Vagina (tissue), 2 donors: ENCODE measurements at regions not wholly inside any gene's neighbourhood (a gene's known extent, or its start where the extent isn't known, plus 50 kb on each side); places are given as distances from the start of the nearest gene placed in this dataset.

Source experiments
- CTCF ChIP-seq, 3 experiments: fragments of 450-650 bp in 2 of 3; fragments of 200-600 bp in 1 of 3; sonication (generic) in 1 of 3; IDR thresholded peaks; one replicate each; pipeline ENCODE4 v1.5.1; 2017 to 2019; ENCODE audit warnings: antibody characterized with exemption in 3 of 3, mild to moderate bottlenecking in 2 of 3, moderate library complexity in 2 of 3
- POLR2AphosphoS5 ChIP-seq, 2 donors: sonication (generic); formaldehyde crosslinking; IDR thresholded peaks; one replicate each; pipeline ENCODE4 v1.9.0; 2017; ENCODE audit warnings: antibody characterized with exemption in 2 of 2, mild to moderate bottlenecking in 2 of 2, low read depth in 1 of 2; ENCODE audit not compliant: insufficient read depth in 1 of 2

- no peak for TF ChIP-seq CTCF (IDR thresholded peaks at IDR 0.05)
- no peak for TF ChIP-seq POLR2AphosphoS5 (IDR thresholded peaks at IDR 0.05; ENCODE audit: insufficient read depth in 1 of 2, low read depth in 1 of 2)
Observed at GRCh38 chr7:68321776-68322496, 1276.3 kb upstream of the AUTS2 start.
